ENCODE measurements at regions not wholly inside any gene's neighbourhood (a gene's known extent, or its start where the extent isn't known, plus 50 kb on each side); places are given as distances from the start of the nearest gene placed in this dataset.
"Not testable (repeated sequence)": the region's sequence is repeated elsewhere in the genome, so short reads cannot be mapped to it uniquely, and the experiment has no call there.

GRCh38 chrX:71822314-71822713, 59.2 kb downstream of the CXorf49B start:
- DNase-seq (ENCODE audit: low read depth, low spot score); H3K4me3 ChIP-seq (ENCODE audit: low read length): not testable (repeated sequence)

DNA sequence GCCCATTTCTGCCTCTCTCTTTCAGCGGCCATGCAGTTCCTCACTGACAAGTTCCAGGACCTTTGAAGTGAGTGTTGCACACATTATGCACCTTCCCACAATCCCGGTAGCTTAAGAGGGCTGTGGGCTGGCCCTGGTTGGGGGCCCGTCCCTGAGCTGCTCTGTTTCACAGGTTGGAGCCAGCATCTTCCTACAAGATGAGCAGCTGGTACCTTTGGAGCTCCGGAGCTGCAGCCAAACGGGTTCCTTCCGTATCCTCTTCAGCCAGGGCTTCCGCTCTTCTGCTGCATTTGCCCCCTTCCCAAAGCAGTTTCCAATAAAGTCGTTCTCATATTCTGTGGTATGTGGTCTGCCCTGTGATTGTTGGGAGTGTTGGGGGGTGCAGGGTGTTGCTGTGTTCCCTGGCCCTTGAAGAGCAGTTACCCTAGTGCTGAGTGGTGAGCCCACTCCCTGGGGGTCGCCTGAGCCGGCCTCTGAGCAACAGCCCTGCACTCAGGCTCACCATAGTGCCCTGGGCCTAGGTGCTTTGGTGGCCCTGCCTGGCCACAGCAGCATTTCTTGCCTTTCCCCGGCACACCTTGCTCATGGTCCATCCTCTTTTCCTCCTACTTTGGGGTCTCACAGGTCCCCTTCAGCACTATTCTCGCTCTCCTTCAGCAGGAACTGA, 60.4 kb downstream of the CXorf49B start:
- no peak for DNase-seq (ENCODE audit: low read depth, low spot score)
- no peak overlapping the region for H3K4me3 ChIP-seq (ENCODE audit: low read length)

GRCh38 chrX:71828086-71828485, 64.9 kb downstream of the CXorf49B start:
- H3K4me3 ChIP-seq (ENCODE audit: low read length), result no peak overlapping the region
- no peak for DNase-seq (ENCODE audit: low read depth, low spot score)

DNA sequence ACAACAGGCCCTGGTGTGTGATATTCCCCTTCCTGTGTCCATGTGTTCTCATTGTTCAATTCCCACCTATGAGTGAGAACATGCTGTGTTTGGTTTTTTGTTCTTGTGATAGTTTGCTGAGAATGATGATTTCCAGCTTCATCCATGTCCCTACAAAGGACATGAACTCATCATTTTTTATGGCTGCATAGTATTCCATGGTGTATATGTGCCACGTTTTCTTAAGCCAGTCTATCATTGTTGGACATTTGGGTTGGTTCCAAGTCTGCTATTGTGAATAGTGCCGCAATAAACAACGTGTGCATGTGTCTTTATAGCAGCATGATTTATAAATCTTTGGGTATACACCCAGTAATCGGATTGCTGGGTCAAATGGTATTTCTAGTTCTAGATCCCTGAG, 72.6 kb upstream of the NHSL2 start:
- H3K4me3 ChIP-seq (ENCODE audit: low read length); DNase-seq (ENCODE audit: low read depth, low spot score): not testable (repeated sequence)

- no peak for DNase-seq (ENCODE audit: low read depth, low spot score)
- H3K4me3 ChIP-seq (ENCODE audit: low read length), result no peak overlapping the region
Observed at GRCh38 chrX:71846429-71846828, 64.2 kb upstream of the NHSL2 start.

DNA sequence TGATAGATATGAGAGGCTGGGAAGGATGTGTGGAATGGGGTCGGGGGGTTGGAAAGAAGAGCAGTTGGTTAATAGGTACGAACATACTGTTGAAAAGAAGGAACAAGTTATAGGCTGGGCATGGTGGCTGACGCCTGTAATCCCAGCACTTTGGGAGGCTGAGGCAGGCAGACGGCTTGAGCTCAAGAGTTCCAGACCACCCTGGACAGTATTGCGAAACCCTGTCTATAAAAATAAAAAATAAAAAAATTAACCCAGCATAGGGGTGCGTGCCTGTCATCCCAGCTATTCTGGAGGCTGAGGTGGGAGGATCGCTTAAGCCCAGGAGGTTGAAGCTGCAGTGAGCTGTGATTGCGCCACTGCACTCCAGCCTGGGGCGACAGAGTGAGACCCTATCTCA, 58.5 kb upstream of the NHSL2 start:
- DNase-seq (ENCODE audit: low read depth, low spot score), result no peak
- H3K4me3 ChIP-seq (ENCODE audit: low read length), result no peak overlapping the region

DNA sequence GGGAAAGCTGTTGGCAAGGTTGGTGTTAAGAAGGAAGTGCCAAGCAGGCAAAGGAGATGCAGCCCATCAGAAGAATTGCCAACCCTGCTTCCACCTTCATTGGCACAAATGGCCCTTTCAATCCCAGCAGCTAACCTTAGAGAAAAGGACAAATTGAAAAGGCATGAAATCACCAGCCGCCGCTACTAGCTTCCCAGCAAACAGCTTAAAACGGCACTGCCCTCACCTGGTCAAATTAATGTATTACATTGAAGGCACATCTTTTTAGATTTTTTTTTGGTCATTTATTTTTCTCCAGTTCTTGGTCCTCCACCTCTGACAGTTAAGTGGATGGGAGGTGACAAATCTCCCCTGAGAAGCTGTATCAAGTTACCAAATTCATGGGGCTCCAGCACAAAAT, 51.0 kb upstream of the NHSL2 start:
- no peak overlapping the region for H3K4me3 ChIP-seq (ENCODE audit: low read length)
- DNase-seq (ENCODE audit: low read depth, low spot score), result peak; percentile 55
